ENCODE measurements at regions not wholly inside any gene's neighbourhood (a gene's known extent, or its start where the extent isn't known, plus 50 kb on each side); places are given as distances from the start of the nearest gene placed in this dataset.

DNA sequence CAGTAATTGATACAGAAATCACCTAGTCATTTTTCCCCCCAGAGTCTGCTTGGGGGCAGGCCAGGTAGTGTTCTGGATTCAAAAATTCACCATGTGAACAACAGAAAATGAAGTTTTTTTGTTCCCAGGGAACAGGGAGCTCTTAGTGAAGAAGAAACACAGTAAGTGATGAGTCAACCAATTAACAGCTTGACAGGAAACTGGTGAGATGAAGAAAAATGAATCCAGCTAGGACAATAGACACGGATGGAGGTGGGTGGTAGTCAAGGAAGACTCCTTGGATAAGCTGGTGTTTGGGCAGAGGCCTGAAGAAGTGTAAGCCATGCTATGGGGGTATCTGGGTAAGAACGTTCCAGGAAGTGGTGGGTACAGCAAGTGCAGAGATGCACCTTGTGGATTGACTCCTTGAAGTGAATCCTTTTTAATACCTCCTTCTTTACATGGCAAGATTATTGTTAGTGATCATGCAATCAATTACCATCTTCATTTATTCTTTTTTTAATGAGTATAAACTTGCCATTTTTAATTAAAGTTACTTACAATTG lies 339.9 kb upstream of the RGMA start:
- H3K4me3 ChIP-seq: no peak overlapping the region
- in situ Hi-C loops (cut with MboI): no loop called here
- H3K36me3 ChIP-seq (ENCODE audit: low read depth): no peaks in the 10 kb centered on the region
- DNase-seq: no peak
- H3F3A ChIP-seq (ENCODE audit: insufficient read depth): no peaks in the 10 kb centered on the region
- H2AFZ ChIP-seq: no peak overlapping the region
- 5 to 11% methylated on average over 2 of the region's 2 CpGs for WGBS, 2 experiments (ENCODE audit: low coverage in 1 of 2, low lambda C conversion rate in 2 of 2, missing lambda C conversion rate in 2 of 2)
- no peaks in the 10 kb centered on the region for H3K9me3 ChIP-seq (ENCODE audit: low read depth)
- no peak overlapping the region for H3K27ac ChIP-seq
- H3K4me1 ChIP-seq (ENCODE audit: insufficient read depth): no peaks in the 10 kb centered on the region
- H3K9ac ChIP-seq: no peak overlapping the region
- no peak for TF ChIP-seq EZH2 (IDR thresholded peaks at IDR 0.05; ENCODE audit: insufficient read depth, poor library complexity, severe bottlenecking)
- TF ChIP-seq EZH2phosphoT487 (IDR thresholded peaks at IDR 0.05; ENCODE audit: insufficient read depth, low read depth): no peak
- H3K9me2 ChIP-seq (ENCODE audit: insufficient read depth): no peaks in the 10 kb centered on the region
- no peaks in the 10 kb centered on the region for H3K27me3 ChIP-seq (replicated peaks; ENCODE audit: insufficient read depth)
- H4K20me1 ChIP-seq (ENCODE audit: insufficient read depth): no peaks in the 10 kb centered on the region
- no peaks in the 10 kb centered on the region for H3K79me2 ChIP-seq (ENCODE audit: insufficient read depth)
- no peak overlapping the region for H3K4me2 ChIP-seq (ENCODE audit: unreplicated experiment)

DNA sequence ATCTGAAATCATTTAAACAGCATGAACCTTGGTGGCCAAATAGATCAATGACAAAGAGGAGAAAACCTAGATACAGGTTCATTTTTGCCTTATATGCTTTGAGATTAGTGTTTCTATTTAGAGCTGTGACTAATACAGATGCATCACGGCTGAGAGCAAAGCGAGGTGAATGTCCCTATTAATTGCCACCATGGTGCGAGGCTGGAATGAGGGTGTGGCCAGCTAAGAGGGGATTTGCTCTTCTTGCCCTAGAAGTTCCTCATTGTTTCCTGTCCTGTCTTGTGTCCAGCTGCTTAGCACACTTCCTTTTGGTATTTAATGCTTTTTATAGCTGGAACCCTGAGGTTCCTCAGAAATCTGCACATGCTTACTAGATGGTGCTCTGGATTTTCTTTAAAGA lies 339.1 kb upstream of the RGMA start:
- H3K9ac ChIP-seq: no peak overlapping the region
- in situ Hi-C loops (cut with MboI): no loop called here

DNA sequence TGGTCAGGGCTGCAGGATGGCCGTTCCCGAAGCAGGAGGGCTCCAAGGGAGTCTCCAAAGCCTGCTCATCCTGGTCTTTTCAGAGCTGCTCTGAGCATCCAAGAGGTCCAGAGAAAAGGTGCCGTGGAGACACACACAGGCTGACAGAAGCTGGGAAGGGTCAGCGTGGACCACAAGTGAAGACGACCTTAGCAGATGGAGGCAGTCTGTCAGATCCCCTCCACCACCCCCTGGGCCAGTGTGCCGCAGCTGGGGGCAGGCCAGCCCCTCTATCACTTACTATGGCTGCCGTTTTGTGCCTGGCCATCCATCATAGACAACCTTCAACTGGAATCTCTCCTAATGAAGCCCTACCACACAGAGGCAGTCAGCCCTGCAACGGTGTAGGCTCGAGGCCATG lies 335.1 kb upstream of the RGMA start:
- no peak for DNase-seq
- H3K27ac ChIP-seq: no peak overlapping the region
- WGBS, 2 experiments (ENCODE audit: low coverage in 1 of 2, low lambda C conversion rate in 2 of 2, missing lambda C conversion rate in 2 of 2): 28 to 46% methylated on average over 9 of the region's 9 CpGs
- no peaks in the 10 kb centered on the region for H3K4me1 ChIP-seq (ENCODE audit: insufficient read depth)
- H3K27me3 ChIP-seq (replicated peaks; ENCODE audit: insufficient read depth): no peaks in the 10 kb centered on the region
- H3K4me2 ChIP-seq (ENCODE audit: unreplicated experiment): no peak overlapping the region
- no peaks in the 10 kb centered on the region for H3F3A ChIP-seq (ENCODE audit: insufficient read depth)
- no peak overlapping the region for H3K9ac ChIP-seq
- no peak overlapping the region for H2AFZ ChIP-seq
- no peak overlapping the region for H3K4me3 ChIP-seq
- H3K36me3 ChIP-seq (ENCODE audit: low read depth): no peaks in the 10 kb centered on the region
- H4K20me1 ChIP-seq (ENCODE audit: insufficient read depth): no peaks in the 10 kb centered on the region
- no peaks in the 10 kb centered on the region for H3K79me2 ChIP-seq (ENCODE audit: insufficient read depth)
- TF ChIP-seq EZH2phosphoT487 (IDR thresholded peaks at IDR 0.05; ENCODE audit: insufficient read depth, low read depth) (no peak), EZH2 (IDR thresholded peaks at IDR 0.05; ENCODE audit: insufficient read depth, poor library complexity, severe bottlenecking) (no peak)
- no peaks in the 10 kb centered on the region for H3K9me3 ChIP-seq (ENCODE audit: low read depth)
- in situ Hi-C loops (cut with MboI): no loop called here
- no peaks in the 10 kb centered on the region for H3K9me2 ChIP-seq (ENCODE audit: insufficient read depth)

More for the DNA sequence above, 339.1 kb upstream of the RGMA start:
- DNase-seq: no peak
- TF ChIP-seq EZH2phosphoT487 (IDR thresholded peaks at IDR 0.05; ENCODE audit: insufficient read depth, low read depth) (no peak), EZH2 (IDR thresholded peaks at IDR 0.05; ENCODE audit: insufficient read depth, poor library complexity, severe bottlenecking) (no peak)
- Histone ChIP-seq H3K9me2 (ENCODE audit: insufficient read depth) (no peaks in the 10 kb centered on the region), H4K20me1 (ENCODE audit: insufficient read depth) (no peaks in the 10 kb centered on the region), H3K9me3 (ENCODE audit: low read depth) (no peaks in the 10 kb centered on the region), H3K4me3 (no peak overlapping the region), H3K4me2 (ENCODE audit: unreplicated experiment) (no peak overlapping the region), H3K27ac (no peak overlapping the region), H3K27me3 (replicated peaks; ENCODE audit: insufficient read depth) (no peaks in the 10 kb centered on the region), H3K79me2 (ENCODE audit: insufficient read depth) (no peaks in the 10 kb centered on the region), H2AFZ (no peak overlapping the region), H3K36me3 (ENCODE audit: low read depth) (no peaks in the 10 kb centered on the region), H3K4me1 (ENCODE audit: insufficient read depth) (no peaks in the 10 kb centered on the region), H3F3A (ENCODE audit: insufficient read depth) (no peaks in the 10 kb centered on the region)
- WGBS, 2 experiments (ENCODE audit: low coverage in 1 of 2, low lambda C conversion rate in 2 of 2, missing lambda C conversion rate in 2 of 2): 11 to 18% methylated on average over 3 of the region's 3 CpGs

DNA sequence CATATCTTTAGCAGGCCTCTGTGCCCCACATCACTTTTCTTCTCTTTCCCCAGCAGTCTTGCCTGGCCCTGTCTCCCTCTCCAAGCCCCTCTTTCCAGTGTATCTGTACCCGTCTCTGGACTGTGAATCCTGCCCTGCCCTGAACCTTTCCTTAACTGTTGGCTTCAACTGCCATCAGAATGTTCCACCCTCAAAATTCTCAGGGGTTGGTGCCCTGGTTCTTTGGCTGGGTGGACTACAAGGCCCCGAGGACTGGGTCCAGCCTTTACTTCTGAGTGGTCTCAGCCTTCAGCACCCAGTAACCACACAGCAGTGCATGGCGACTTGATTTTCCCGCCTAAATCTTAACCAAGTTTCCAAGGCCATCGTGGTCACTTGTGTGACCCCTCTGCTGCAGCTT lies 333.5 kb upstream of the RGMA start:
- no peaks in the 10 kb centered on the region for H3F3A ChIP-seq (ENCODE audit: insufficient read depth)
- no peaks in the 10 kb centered on the region for H4K20me1 ChIP-seq (ENCODE audit: insufficient read depth)
- no peak overlapping the region for H3K4me3 ChIP-seq
- H3K9me3 ChIP-seq (ENCODE audit: low read depth): no peaks in the 10 kb centered on the region
- H3K9me2 ChIP-seq (ENCODE audit: insufficient read depth): no peaks in the 10 kb centered on the region
- H3K4me2 ChIP-seq (ENCODE audit: unreplicated experiment): no peak overlapping the region
- in situ Hi-C loops (cut with MboI): no loop called here
- H3K4me1 ChIP-seq (ENCODE audit: insufficient read depth): no peaks in the 10 kb centered on the region
- H3K79me2 ChIP-seq (ENCODE audit: insufficient read depth): no peaks in the 10 kb centered on the region
- H3K27me3 ChIP-seq (replicated peaks; ENCODE audit: insufficient read depth): no peaks in the 10 kb centered on the region
- WGBS, 2 experiments (ENCODE audit: low coverage in 1 of 2, low lambda C conversion rate in 2 of 2, missing lambda C conversion rate in 2 of 2): 29 to 34% methylated on average over 5 of the region's 5 CpGs
- no peak overlapping the region for H3K27ac ChIP-seq
- TF ChIP-seq EZH2phosphoT487 (IDR thresholded peaks at IDR 0.05; ENCODE audit: insufficient read depth, low read depth) (no peak), EZH2 (IDR thresholded peaks at IDR 0.05; ENCODE audit: insufficient read depth, poor library complexity, severe bottlenecking) (no peak)
- H2AFZ ChIP-seq: no peak overlapping the region
- no peak overlapping the region for H3K9ac ChIP-seq
- DNase-seq: no peak
- H3K36me3 ChIP-seq (ENCODE audit: low read depth): no peaks in the 10 kb centered on the region

DNA sequence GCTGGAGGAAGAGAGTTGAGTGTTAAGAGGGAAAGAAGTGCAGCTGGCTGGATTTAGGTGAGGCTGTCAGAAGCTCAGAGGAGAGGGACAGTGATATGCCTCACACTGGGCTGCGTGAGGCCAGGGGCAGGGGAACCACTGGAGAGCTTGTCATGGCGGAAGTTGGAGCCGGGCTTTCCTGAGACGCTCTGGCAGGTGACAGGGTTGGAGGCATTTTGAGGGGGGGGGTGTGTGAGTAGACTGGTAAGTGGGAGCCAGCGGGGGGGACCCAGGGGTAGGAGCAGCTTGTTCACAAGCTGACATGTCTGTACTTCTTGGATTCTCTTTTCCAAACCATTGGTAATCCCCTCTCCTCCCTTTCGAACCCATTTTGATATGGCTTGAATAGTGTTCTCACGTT lies 331.5 kb upstream of the RGMA start:
- no peaks in the 10 kb centered on the region for H3K9me2 ChIP-seq (ENCODE audit: insufficient read depth)
- H3K4me1 ChIP-seq (ENCODE audit: insufficient read depth): no peaks in the 10 kb centered on the region
- H3K9me3 ChIP-seq (ENCODE audit: low read depth): no peaks in the 10 kb centered on the region
- H4K20me1 ChIP-seq (ENCODE audit: insufficient read depth): no peaks in the 10 kb centered on the region
- in situ Hi-C loops (cut with MboI): no loop called here
- no peaks in the 10 kb centered on the region for H3F3A ChIP-seq (ENCODE audit: insufficient read depth)
- no peak overlapping the region for H3K4me3 ChIP-seq
- WGBS, 2 experiments (ENCODE audit: low coverage in 1 of 2, low lambda C conversion rate in 2 of 2, missing lambda C conversion rate in 2 of 2): 40 to 47% methylated on average over 7 of the region's 7 CpGs
- TF ChIP-seq EZH2 (IDR thresholded peaks at IDR 0.05; ENCODE audit: insufficient read depth, poor library complexity, severe bottlenecking) (no peak), EZH2phosphoT487 (IDR thresholded peaks at IDR 0.05; ENCODE audit: insufficient read depth, low read depth) (no peak)
- no peak overlapping the region for H2AFZ ChIP-seq
- H3K36me3 ChIP-seq (ENCODE audit: low read depth): no peaks in the 10 kb centered on the region
- no peak for DNase-seq
- no peaks in the 10 kb centered on the region for H3K27me3 ChIP-seq (replicated peaks; ENCODE audit: insufficient read depth)
- no peak overlapping the region for H3K27ac ChIP-seq
- no peak overlapping the region for H3K9ac ChIP-seq
- no peak overlapping the region for H3K4me2 ChIP-seq (ENCODE audit: unreplicated experiment)
- no peaks in the 10 kb centered on the region for H3K79me2 ChIP-seq (ENCODE audit: insufficient read depth)
